ENCODE measurements at regions not wholly inside any gene's neighbourhood (a gene's known extent, or its start where the extent isn't known, plus 50 kb on each side); places are given as distances from the start of the nearest gene placed in this dataset.
"Not testable (repeated sequence)": the region's sequence is repeated elsewhere in the genome, so short reads cannot be mapped to it uniquely, and the experiment has no call there.

- TF ChIP-seq, protein P1, sequence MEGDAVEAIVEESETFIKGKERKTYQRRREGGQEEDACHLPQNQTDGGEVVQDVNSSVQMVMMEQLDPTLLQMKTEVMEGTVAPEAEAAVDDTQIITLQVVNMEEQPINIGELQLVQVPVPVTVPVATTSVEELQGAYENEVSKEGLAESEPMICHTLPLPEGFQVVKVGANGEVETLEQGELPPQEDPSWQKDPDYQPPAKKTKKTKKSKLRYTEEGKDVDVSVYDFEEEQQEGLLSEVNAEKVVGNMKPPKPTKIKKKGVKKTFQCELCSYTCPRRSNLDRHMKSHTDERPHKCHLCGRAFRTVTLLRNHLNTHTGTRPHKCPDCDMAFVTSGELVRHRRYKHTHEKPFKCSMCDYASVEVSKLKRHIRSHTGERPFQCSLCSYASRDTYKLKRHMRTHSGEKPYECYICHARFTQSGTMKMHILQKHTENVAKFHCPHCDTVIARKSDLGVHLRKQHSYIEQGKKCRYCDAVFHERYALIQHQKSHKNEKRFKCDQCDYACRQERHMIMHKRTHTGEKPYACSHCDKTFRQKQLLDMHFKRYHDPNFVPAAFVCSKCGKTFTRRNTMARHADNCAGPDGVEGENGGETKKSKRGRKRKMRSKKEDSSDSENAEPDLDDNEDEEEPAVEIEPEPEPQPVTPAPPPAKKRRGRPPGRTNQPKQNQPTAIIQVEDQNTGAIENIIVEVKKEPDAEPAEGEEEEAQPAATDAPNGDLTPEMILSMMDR (IDR thresholded peaks at IDR 0.05; ENCODE audit: unreplicated experiment): no peak
These were observed 672.3 kb upstream of the C16orf82 start for GRCh38 chr16:26394409-26394808.

DNA sequence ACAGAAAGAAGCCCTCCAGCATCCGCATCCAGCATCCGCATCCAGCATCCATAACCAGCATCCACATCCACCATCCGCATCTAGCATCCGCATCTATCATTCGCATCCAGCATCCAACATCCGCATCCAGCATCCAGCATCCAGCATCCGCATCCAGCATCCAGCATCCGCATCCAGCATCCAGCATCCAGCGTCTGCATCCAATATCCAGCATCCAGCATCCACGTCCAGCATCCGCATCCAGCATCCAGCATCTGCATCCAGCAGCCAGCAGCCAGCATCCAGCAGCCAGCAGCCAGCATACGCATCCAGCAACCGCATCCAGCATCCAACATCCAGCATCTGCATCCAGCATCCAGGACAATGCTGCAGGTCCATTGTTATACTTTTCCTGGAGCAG, 671.0 kb upstream of the C16orf82 start:
- H3K4me1 Mint-ChIP-seq (ENCODE audit: unreplicated experiment): no peaks in the 10 kb centered on the region
- no peak for DNase-seq (ENCODE audit: low spot score)
- no peaks in the 10 kb centered on the region for H3K27me3 Mint-ChIP-seq (ENCODE audit: unreplicated experiment)
- TF ChIP-seq, protein P1 (IDR thresholded peaks at IDR 0.05; ENCODE audit: unreplicated experiment): no peak
- H3K4me3 Mint-ChIP-seq (ENCODE audit: unreplicated experiment): no peak overlapping the region
- no peak overlapping the region for H3K27ac Mint-ChIP-seq (ENCODE audit: unreplicated experiment)
- no peaks in the 10 kb centered on the region for H3K36me3 Mint-ChIP-seq (ENCODE audit: low read depth, unreplicated experiment)
- H3K9me3 Mint-ChIP-seq (ENCODE audit: unreplicated experiment): no peaks in the 10 kb centered on the region

More at GRCh38 chr16:26394409-26394808, 672.3 kb upstream of the C16orf82 start:
- no peaks in the 10 kb centered on the region for H3K4me1 Mint-ChIP-seq (ENCODE audit: unreplicated experiment)
- no peaks in the 10 kb centered on the region for H3K27me3 Mint-ChIP-seq (ENCODE audit: unreplicated experiment)
- DNase-seq (ENCODE audit: low spot score): no peak
- no peak overlapping the region for H3K27ac Mint-ChIP-seq (ENCODE audit: unreplicated experiment)
- no peaks in the 10 kb centered on the region for H3K9me3 Mint-ChIP-seq (ENCODE audit: unreplicated experiment)
- no peaks in the 10 kb centered on the region for H3K36me3 Mint-ChIP-seq (ENCODE audit: low read depth, unreplicated experiment)
- no peak overlapping the region for H3K4me3 Mint-ChIP-seq (ENCODE audit: unreplicated experiment)

- TF ChIP-seq, protein P1 (IDR thresholded peaks at IDR 0.05; ENCODE audit: unreplicated experiment): no peak
- H3K9me3 Mint-ChIP-seq (ENCODE audit: unreplicated experiment): no peaks in the 10 kb centered on the region
- no peaks in the 10 kb centered on the region for H3K4me1 Mint-ChIP-seq (ENCODE audit: unreplicated experiment)
- no peaks in the 10 kb centered on the region for H3K36me3 Mint-ChIP-seq (ENCODE audit: low read depth, unreplicated experiment)
- H3K27me3 Mint-ChIP-seq (ENCODE audit: unreplicated experiment): no peaks in the 10 kb centered on the region
- DNase-seq (ENCODE audit: low spot score): no peak
- H3K27ac Mint-ChIP-seq (ENCODE audit: unreplicated experiment): no peak overlapping the region
- H3K4me3 Mint-ChIP-seq (ENCODE audit: unreplicated experiment): no peak overlapping the region
These were observed 670.1 kb upstream of the C16orf82 start for GRCh38 chr16:26396511-26397235.

DNA sequence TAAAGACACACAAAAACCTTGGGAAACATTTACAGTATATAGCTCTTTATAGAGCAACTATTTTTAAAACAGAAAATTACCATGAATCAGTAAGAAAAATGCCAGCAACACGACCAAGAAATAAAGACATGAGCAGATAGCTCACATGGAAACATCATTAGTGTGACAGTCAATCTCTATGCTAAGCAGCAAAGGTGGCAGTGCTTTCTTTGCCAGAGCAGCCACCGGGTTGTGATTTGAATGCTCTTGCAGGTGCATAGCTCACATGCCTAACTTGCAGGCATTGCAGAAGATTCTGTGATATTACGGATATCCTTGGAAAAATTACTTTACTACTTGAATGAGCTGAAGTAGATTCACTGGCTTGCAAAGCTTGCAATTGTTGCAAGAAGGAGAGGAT, 652.9 kb upstream of the C16orf82 start:
- H3K9me3 Mint-ChIP-seq (ENCODE audit: unreplicated experiment): no peaks in the 10 kb centered on the region

GRCh38 chr16:26419458-26419857, 647.3 kb upstream of the C16orf82 start:
- DNase-seq (ENCODE audit: low spot score); H3K36me3 Mint-ChIP-seq (ENCODE audit: low read depth, unreplicated experiment): not testable (repeated sequence)

More for the DNA sequence above, 652.9 kb upstream of the C16orf82 start:
- no peaks in the 10 kb centered on the region for H3K27me3 Mint-ChIP-seq (ENCODE audit: unreplicated experiment)
- no peak overlapping the region for H3K27ac Mint-ChIP-seq (ENCODE audit: unreplicated experiment)
- no peaks in the 10 kb centered on the region for H3K4me1 Mint-ChIP-seq (ENCODE audit: unreplicated experiment)
- H3K36me3 Mint-ChIP-seq (ENCODE audit: low read depth, unreplicated experiment): no peaks in the 10 kb centered on the region
- no peak overlapping the region for H3K4me3 Mint-ChIP-seq (ENCODE audit: unreplicated experiment)
- no peak for DNase-seq (ENCODE audit: low spot score)
- TF ChIP-seq, protein P1 (IDR thresholded peaks at IDR 0.05; ENCODE audit: unreplicated experiment): no peak

More at GRCh38 chr16:26419458-26419857, 647.3 kb upstream of the C16orf82 start:
- H3K4me1 Mint-ChIP-seq (ENCODE audit: unreplicated experiment); H3K27ac Mint-ChIP-seq (ENCODE audit: unreplicated experiment); H3K9me3 Mint-ChIP-seq (ENCODE audit: unreplicated experiment); H3K4me3 Mint-ChIP-seq (ENCODE audit: unreplicated experiment); H3K27me3 Mint-ChIP-seq (ENCODE audit: unreplicated experiment): not testable (repeated sequence)

Data from endothelial cell (in vitro differentiated cells).